NOMO-1 (cell line): ENCODE measurements at regions not wholly inside any gene's neighbourhood (a gene's known extent, or its start where the extent isn't known, plus 50 kb on each side); places are given as distances from the start of the nearest gene placed in this dataset.
"Not testable (repeated sequence)": the region's sequence is repeated elsewhere in the genome, so short reads cannot be mapped to it uniquely, and the experiment has no call there.

Experiments used
- DNase-seq, 2 experiments: peaks; one replicate each; lab custom pipeline; 2025; ENCODE audit not compliant: unreplicated experiment in 2 of 2; lab: John Stamatoyannopoulos, UW

- no peak for DNase-seq
Observed at GRCh38 chr2:84158605-84159004, 300.5 kb downstream of the SUCLG1 start.

DNA sequence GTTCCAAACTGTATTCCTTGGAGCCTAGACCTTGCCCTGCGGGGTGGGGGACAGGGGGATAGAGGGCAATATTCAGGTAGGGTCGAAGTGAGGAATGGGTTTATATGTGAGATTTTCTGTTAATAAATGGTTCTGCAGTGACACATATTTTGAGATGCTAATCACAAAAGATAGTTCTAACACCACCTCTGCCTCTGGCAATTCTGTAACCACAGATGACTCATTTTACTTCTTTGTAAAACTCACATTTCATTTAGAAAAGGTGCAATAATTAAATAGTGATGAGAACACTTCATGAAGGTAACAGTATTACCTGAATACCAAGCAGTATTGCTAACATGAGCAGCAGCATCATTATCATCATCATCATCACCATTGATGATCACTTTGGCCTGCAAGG lies 306.6 kb downstream of the SUCLG1 start:
- DNase-seq = no peak

- DNase-seq = no peak
Observed at GRCh38 chr2:84144345-84144744, 314.7 kb downstream of the SUCLG1 start.

GRCh38 chr2:84137034-84137433 lies 322.0 kb downstream of the SUCLG1 start:
- DNase-seq = no peak

DNA sequence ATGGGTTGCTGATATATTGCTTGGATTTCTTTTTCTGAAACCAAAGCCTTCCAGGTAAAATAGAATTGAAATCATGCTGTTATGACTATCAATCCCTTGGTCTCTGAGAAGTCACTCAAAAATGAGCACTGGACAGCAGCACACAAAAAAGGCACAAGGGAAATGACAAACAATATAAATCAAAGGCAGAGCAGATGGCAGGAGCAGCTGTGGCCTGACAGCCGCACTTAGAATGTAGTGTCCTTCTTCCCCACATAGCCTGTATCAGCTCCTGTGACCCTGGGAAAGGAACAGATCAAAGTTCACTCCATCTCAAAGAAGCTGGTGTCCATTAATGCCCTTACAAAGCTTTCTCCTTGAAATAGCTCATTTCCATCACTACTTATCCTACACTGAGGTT lies 326.7 kb downstream of the SUCLG1 start:
- no peak for DNase-seq

DNA sequence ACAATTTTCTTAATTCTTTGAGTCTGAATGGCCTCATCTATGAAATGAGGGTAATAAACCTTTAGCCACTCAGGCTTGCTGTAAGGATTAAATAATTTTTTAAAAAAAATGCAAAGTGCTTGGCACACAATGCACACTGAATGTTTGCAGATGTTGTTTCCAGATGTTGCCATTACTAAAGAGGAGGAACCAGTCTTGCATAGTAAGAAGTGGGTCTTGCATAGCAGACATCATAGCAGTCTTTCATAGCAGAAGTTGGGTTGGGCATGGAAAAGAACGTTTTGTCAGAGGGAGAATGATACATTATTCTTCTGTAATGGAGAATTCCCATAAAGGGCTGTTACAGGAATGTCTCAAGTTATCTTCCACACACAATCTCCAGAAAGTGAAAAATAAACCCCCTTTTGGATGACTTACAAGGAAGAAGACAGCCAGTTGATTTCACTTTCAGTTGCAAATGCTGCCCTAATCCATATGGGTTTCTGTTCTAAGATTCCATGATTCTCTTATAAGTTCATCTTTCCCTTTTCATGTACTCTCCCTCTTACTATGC lies 327.7 kb downstream of the SUCLG1 start:
- no peak for DNase-seq

DNA sequence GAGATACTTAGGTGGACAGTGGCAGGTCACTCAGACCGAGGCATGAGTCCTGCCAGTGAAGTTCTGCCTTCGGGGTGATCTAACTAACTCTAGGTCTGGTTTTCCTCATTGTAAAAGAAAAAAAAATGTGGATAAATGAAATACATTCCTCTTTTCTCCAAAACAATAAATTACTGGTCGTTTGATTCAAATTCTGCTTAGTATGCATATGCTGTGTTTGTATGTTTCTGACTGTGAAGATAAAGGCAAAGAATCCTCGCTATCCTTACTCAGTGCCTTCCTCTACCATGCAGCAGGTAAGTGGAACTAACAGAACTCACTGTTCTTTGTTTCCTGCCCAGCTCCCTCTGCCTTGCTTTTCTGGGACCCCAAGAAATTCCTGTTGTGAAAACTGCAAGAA lies 330.1 kb downstream of the SUCLG1 start:
- no peak for DNase-seq

DNA sequence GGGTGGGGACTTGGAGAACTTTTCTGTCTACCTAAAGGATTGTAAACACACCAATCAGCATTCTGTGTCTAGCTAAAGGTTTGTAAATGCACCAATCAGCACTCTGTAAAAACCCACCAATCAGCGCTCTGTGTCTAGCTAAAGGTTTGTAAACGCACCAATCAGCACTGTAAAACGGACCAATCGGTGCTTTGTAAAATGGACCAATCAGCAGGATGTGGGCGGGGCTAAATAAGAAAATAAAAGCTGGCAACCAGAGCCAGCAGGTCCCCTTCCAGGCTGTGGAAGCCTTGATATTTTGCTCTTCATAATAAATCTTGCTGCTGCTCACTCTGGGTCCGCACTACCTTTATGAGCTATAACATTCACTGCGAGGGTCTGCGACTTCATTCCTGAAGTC lies 331.3 kb downstream of the SUCLG1 start:
- not testable (repeated sequence) for DNase-seq

GRCh38 chr2:84126530-84126929 lies 332.6 kb downstream of the SUCLG1 start:
- no peak for DNase-seq

- no peak for DNase-seq
Observed at GRCh38 chr2:84126084-84126483, 333.0 kb downstream of the SUCLG1 start.

- DNase-seq = no peak
Observed at GRCh38 chr2:84116143-84116542, 342.9 kb downstream of the SUCLG1 start.

DNA sequence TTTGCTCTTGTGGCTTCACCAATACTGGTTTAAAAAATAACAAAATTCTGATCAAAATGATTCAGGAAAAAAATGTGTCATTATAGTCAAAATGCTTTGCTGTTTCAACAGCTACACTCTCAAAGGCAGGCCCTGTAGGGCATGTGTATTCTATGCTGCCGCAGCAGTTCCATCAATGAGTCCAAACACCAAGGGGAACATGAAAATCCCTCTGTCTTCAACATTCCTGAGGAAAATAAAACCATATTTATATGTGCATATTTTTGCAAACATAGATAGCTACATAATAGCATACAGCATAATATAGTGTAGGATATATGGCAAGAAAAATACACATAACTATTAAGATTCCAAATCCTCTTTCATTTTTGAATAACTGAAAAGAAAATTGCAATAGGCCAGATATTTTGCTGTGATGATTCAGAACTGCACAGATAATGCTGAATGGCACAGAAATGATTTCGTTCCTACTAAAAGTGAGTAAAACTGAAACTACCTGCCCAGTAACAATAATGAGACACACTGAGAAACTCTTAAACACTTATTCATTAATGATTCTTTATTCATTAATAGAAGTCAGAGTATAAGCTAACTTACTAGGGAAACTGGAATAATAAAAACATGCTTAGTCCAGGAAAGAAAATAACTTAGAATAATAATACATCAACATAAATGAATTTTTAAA lies 343.8 kb downstream of the SUCLG1 start:
- DNase-seq = no peak

DNA sequence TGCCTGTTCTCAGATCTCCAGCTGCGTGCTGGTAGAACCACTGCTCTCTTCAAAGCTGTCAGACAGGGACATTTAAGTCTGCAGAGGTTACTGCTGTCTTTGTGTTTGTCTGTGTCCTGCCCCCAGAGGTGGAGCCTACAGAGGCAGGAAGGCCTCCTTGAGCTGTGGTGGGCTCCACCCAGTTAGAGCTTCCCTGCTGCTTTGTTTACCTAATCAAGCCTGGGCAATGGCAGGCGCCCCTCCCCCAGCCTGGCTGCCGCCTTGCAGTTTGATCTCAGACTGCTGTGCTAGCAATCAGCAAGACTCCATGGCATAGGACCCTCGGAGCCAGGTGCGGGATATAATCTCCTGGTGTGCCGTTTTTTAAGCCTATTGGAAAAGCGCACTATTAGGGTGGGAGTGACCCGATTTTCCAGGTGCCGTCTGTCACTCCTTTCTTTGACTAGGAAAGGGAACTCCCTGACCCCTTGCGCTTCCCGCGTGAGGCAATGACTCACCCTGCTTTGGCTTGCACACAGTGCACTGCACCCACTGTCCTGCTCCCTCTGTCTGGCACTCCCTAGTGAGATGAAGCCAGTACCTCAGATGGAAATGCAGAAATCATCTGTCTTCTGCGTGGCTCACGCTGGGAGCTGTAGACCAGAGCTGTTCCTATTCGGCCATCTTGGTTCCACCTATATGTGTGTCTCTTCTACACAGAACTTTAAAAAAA lies 355.1 kb downstream of the SUCLG1 start:
- not testable (repeated sequence) for DNase-seq

- DNase-seq = no peak
Observed at GRCh38 chr2:84102274-84102673, 356.8 kb downstream of the SUCLG1 start.

- no peak for DNase-seq
Observed at GRCh38 chr2:84088656-84089055, 370.4 kb downstream of the SUCLG1 start.

- no peak for DNase-seq
Observed at GRCh38 chr2:84085562-84085961, 373.5 kb downstream of the SUCLG1 start.

GRCh38 chr2:84084856-84085255 lies 374.2 kb downstream of the SUCLG1 start:
- no peak for DNase-seq

DNA sequence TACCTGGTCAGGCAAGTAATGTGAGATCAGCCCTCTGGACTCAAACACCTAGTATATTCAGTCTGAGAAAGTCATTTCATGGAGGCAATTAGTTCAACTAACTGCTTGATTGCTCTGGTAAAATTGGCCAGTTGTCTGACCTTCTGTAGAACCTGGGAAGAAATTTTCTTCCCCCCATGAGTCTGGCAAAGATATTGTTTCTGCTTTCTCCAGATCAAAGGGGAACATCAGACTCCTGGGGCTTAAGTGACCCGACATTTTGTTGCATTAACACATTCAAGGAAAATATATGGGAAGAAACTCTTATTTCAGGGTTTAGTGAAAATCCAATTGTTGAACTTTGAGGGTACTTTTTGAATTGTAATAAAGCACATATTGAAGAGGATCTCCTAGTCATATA lies 375.1 kb downstream of the SUCLG1 start:
- DNase-seq = no peak

GRCh38 chr2:84078471-84078870 lies 380.6 kb downstream of the SUCLG1 start:
- no peak for DNase-seq

DNA sequence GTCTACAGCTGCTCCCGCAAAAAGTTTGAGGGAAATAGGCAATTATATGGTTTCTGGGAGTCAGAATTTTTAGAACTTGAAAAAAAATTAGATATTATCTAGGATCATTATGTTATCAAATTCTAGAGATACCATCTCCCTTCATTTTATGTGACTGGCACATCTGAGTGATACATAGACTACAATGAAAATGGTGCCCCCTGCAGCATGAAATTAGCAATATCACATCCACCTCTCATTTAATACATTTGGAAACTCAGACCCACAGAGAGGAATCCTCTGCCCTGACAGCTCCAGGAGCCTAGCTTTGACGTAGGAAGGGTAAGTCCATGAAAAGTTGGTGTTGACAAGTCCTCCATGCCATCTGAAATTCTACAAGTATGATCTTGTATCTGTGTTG lies 381.6 kb downstream of the SUCLG1 start:
- peak in 1 of 2 experiments; percentile 1 for DNase-seq

DNA sequence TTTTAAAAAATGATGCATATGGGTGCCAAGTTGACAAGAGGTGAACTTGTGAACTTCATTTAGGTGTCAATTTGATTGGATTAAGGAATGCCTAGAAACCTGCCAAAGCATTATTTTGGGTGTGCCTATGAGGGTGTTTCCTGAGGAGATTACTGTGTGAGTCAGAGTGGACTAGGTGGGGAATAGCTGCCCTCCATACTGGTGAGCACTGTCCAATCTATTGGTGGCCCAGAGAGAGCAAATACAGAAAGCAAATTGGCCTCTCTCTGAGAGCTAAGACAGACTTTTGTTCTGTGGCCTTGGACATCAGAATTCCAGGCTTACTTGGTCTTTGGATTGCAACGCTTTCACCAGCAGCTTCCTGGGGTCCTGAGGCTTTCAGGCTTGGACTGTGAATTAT lies 388.0 kb downstream of the SUCLG1 start:
- DNase-seq = no peak

- no peak for DNase-seq
Observed at GRCh38 chr2:84065857-84066256, 393.2 kb downstream of the SUCLG1 start.
